Colonic mucosa (tissue), 4 donors: ENCODE measurements at regions not wholly inside any gene's neighbourhood (a gene's known extent, or its start where the extent isn't known, plus 50 kb on each side); places are given as distances from the start of the nearest gene placed in this dataset.

Source experiments
- DNase-seq: peaks from one replicate; pipeline ENCODE4 v3.0.0-alpha.2; 2020
- H3K27ac ChIP-seq: fragments of 200-600 bp; one replicate; pipeline ENCODE4 v1.8.0; 2021
- H3K27me3 ChIP-seq: fragments of 200-600 bp; one replicate; pipeline ENCODE4 v1.8.0; 2021
- H3K36me3 ChIP-seq: fragments of 200-600 bp; one replicate; pipeline ENCODE4 v1.8.0; 2021
- H3K4me1 ChIP-seq: fragments of 200-600 bp; one replicate; pipeline ENCODE4 v1.8.0; 2021; ENCODE audit warnings: mild to moderate bottlenecking
- H3K4me3 ChIP-seq: fragments of 200-600 bp; one replicate; pipeline ENCODE4 v1.8.0; 2021
- H3K9ac ChIP-seq, 2 donors: one replicate each; pipeline ENCODE4 v1.7.0; 2013; ENCODE audit warnings: control low read depth in 2 of 2, low read depth in 2 of 2, low read length in 2 of 2
- H3K9me3 ChIP-seq: fragments of 200-600 bp; one replicate; pipeline ENCODE4 v1.8.0; 2021
- intact Hi-C: fragments of 100-400 bp; cut with DNase I; formaldehyde crosslinking; loops from one replicate; pipeline ENCODE4 v1.14.1; 2022
- TF ChIP-seq, protein P1 (sequence below): fragments of 200-600 bp; IDR thresholded peaks from one replicate; pipeline ENCODE4 v1.8.0; 2022; ENCODE audit warnings: antibody characterized with exemption, mild to moderate bottlenecking
- donor health status: healthy.
- donor health status: DM: no; HTN: no; CAD: no.
- donor health status: DM: no; HTN: no; CAD: no.

GRCh38 chr3:181839039-181839915 is 127.6 kb downstream of the SOX2 start:
- H3K36me3 ChIP-seq, result no peaks in the 10 kb centered on the region
- H3K4me3 ChIP-seq, result no peak overlapping the region
- no peak for DNase-seq
- H3K27ac ChIP-seq, result no peak overlapping the region
- H3K9me3 ChIP-seq, result no peaks in the 10 kb centered on the region
- H3K4me1 ChIP-seq, result no peaks in the 10 kb centered on the region
- intact Hi-C loops, result no loop called here
- no peak overlapping the region for H3K9ac ChIP-seq
- H3K27me3 ChIP-seq, result no peaks in the 10 kb centered on the region
- TF ChIP-seq, protein P1, sequence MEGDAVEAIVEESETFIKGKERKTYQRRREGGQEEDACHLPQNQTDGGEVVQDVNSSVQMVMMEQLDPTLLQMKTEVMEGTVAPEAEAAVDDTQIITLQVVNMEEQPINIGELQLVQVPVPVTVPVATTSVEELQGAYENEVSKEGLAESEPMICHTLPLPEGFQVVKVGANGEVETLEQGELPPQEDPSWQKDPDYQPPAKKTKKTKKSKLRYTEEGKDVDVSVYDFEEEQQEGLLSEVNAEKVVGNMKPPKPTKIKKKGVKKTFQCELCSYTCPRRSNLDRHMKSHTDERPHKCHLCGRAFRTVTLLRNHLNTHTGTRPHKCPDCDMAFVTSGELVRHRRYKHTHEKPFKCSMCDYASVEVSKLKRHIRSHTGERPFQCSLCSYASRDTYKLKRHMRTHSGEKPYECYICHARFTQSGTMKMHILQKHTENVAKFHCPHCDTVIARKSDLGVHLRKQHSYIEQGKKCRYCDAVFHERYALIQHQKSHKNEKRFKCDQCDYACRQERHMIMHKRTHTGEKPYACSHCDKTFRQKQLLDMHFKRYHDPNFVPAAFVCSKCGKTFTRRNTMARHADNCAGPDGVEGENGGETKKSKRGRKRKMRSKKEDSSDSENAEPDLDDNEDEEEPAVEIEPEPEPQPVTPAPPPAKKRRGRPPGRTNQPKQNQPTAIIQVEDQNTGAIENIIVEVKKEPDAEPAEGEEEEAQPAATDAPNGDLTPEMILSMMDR, result no peak

GRCh38 chr3:181839916-181840297 is 128.2 kb downstream of the SOX2 start:
- no peak for DNase-seq
- Histone ChIP-seq H3K9me3 (no peaks in the 10 kb centered on the region), H3K36me3 (no peaks in the 10 kb centered on the region), H3K27me3 (no peaks in the 10 kb centered on the region), H3K27ac (no peak overlapping the region), H3K4me1 (no peaks in the 10 kb centered on the region), H3K4me3 (no peak overlapping the region), H3K9ac (no peak overlapping the region)
- intact Hi-C loops, result no loop called here
- TF ChIP-seq, protein P1, result no peak

- intact Hi-C loops, result no loop called here
- Histone ChIP-seq H3K9ac (no peak overlapping the region), H3K9me3 (no peaks in the 10 kb centered on the region), H3K4me3 (no peak overlapping the region), H3K36me3 (no peaks in the 10 kb centered on the region), H3K4me1 (no peaks in the 10 kb centered on the region), H3K27ac (no peak overlapping the region), H3K27me3 (no peaks in the 10 kb centered on the region)
- TF ChIP-seq, protein P1, result no peak
- no peak for DNase-seq
Measured at GRCh38 chr3:181844211-181844610, 132.5 kb downstream of the SOX2 start.

- Histone ChIP-seq H3K9ac (no peak overlapping the region), H3K9me3 (no peaks in the 10 kb centered on the region), H3K4me1 (no peaks in the 10 kb centered on the region), H3K4me3 (no peak overlapping the region), H3K27me3 (no peaks in the 10 kb centered on the region), H3K36me3 (no peaks in the 10 kb centered on the region), H3K27ac (no peak overlapping the region)
- DNase-seq, result no peak
- TF ChIP-seq, protein P1, result no peak
- intact Hi-C loops, result no loop called here
Measured at GRCh38 chr3:181847276-181847675, 135.6 kb downstream of the SOX2 start.

GRCh38 chr3:181851063-181851462 is 139.3 kb downstream of the SOX2 start:
- Histone ChIP-seq H3K36me3 (no peaks in the 10 kb centered on the region), H3K27ac (no peak overlapping the region), H3K9ac (no peak overlapping the region), H3K4me3 (no peak overlapping the region), H3K4me1 (no peaks in the 10 kb centered on the region), H3K9me3 (no peaks in the 10 kb centered on the region), H3K27me3 (no peaks in the 10 kb centered on the region)
- no peak for DNase-seq
- intact Hi-C loops, result no loop called here
- TF ChIP-seq, protein P1, result no peak
